ENCODE measurements at regions not wholly inside any gene's neighbourhood (a gene's known extent, or its start where the extent isn't known, plus 50 kb on each side); places are given as distances from the start of the nearest gene placed in this dataset.
A peak's percentile ranks its signal among the peaks of the same experiment; 100 is the strongest.

GRCh38 chr14:71424941-71425340 lies 507.3 kb upstream of the RGS6 start:
- Histone ChIP-seq H3K27me3 (replicated peaks in 1 of 7) (no peaks in the 10 kb centered on the region), H3K27ac (peak overlapping the region in 1 of 8 donors; percentile 52), H3K36me3 (peaks cover 0 to 28% (median 0%) of the 10 kb centered on the region in 6 donors), H3K4me3 (no peak overlapping the region), H3K9me3 (peaks cover 0 to 43% (median 38%) of the 10 kb centered on the region in 8 donors), H3K4me1 (peaks cover 0 to 17% (median 11%) of the 10 kb centered on the region in 6 donors)
- intact Hi-C loops (cut with DNase I; ENCODE audit: low total_unique reads), result no loop called here
- DNase-seq, result no peak
- TF ChIP-seq POLR2A (IDR thresholded peaks at IDR 0.05) (no peak), CTCF (IDR thresholded peaks at IDR 0.05 in 8 of 11, conservative IDR thresholded peaks at IDR 0.05 in 3 of 11) (no peak), POLR2AphosphoS5 (IDR thresholded peaks at IDR 0.05) (no peak)

GRCh38 chr14:71426001-71426400 lies 506.2 kb upstream of the RGS6 start:
- peaks cover 7 to 28% (median 21%) of the 10 kb centered on the region in 6 donors for H3K4me1 ChIP-seq
- no peak overlapping the region for H3K4me3 ChIP-seq
- 94 to 100% (median 96%) methylated on average over 2 of the region's 2 CpGs for WGBS, 5 donors
- intact Hi-C loops (cut with DNase I; ENCODE audit: low total_unique reads), result no loop called here
- H3K9me3 ChIP-seq, result peaks cover 0 to 43% (median 38%) of the 10 kb centered on the region in 8 donors
- TF ChIP-seq CTCF (IDR thresholded peaks at IDR 0.05 in 8 of 11, conservative IDR thresholded peaks at IDR 0.05 in 3 of 11) (no peak), POLR2A (IDR thresholded peaks at IDR 0.05) (no peak), POLR2AphosphoS5 (IDR thresholded peaks at IDR 0.05) (no peak)
- H3K27ac ChIP-seq, result no peak overlapping the region
- no peak for DNase-seq
- H3K36me3 ChIP-seq, result peaks cover 0 to 28% (median 0%) of the 10 kb centered on the region in 6 donors
- H3K27me3 ChIP-seq (replicated peaks in 1 of 7), result no peaks in the 10 kb centered on the region

GRCh38 chr14:71429902-71430301 lies 502.3 kb upstream of the RGS6 start:
- peaks cover 12 to 55% (median 31%) of the 10 kb centered on the region in 6 donors for H3K4me1 ChIP-seq
- intact Hi-C loops (cut with DNase I; ENCODE audit: low total_unique reads), result no loop called here
- no peak overlapping the region for H3K4me3 ChIP-seq

GRCh38 chr14:71430321-71430677 lies 501.9 kb upstream of the RGS6 start:
- no peak for DNase-seq
- TF ChIP-seq POLR2A (IDR thresholded peaks at IDR 0.05), result no peak
- TF ChIP-seq POLR2AphosphoS5 (IDR thresholded peaks at IDR 0.05), result no peak
- no peak for TF ChIP-seq CTCF (IDR thresholded peaks at IDR 0.05 in 8 of 11, conservative IDR thresholded peaks at IDR 0.05 in 3 of 11)
- no peaks in the 10 kb centered on the region for H3K27me3 ChIP-seq (replicated peaks in 1 of 7)
- H3K4me1 ChIP-seq, result peaks cover 12 to 55% (median 31%) of the 10 kb centered on the region in 6 donors
- no peak overlapping the region for H3K27ac ChIP-seq
- intact Hi-C loops (cut with DNase I; ENCODE audit: low total_unique reads), result no loop called here
- peaks cover 0 to 24% (median 22%) of the 10 kb centered on the region in 8 donors for H3K9me3 ChIP-seq
- H3K36me3 ChIP-seq, result peaks cover 0 to 19% (median 0%) of the 10 kb centered on the region in 6 donors
- no peak overlapping the region for H3K4me3 ChIP-seq
- 84 to 94% (median 88%) methylated on average over 2 of the region's 2 CpGs for WGBS, 5 donors

More at GRCh38 chr14:71429902-71430301, 502.3 kb upstream of the RGS6 start:
- H3K36me3 ChIP-seq, result peaks cover 0 to 17% (median 0%) of the 10 kb centered on the region in 6 donors
- peaks cover 0 to 28% (median 26%) of the 10 kb centered on the region in 8 donors for H3K9me3 ChIP-seq
- no peak for DNase-seq
- H3K27me3 ChIP-seq (replicated peaks in 1 of 7), result no peaks in the 10 kb centered on the region
- TF ChIP-seq POLR2AphosphoS5 (IDR thresholded peaks at IDR 0.05), result no peak
- TF ChIP-seq POLR2A (IDR thresholded peaks at IDR 0.05), result no peak
- no peak for TF ChIP-seq CTCF (IDR thresholded peaks at IDR 0.05 in 8 of 11, conservative IDR thresholded peaks at IDR 0.05 in 3 of 11)
- H3K27ac ChIP-seq, result peak overlapping the region in 1 of 8 donors; percentile 13
